HG02938 (cell line): ENCODE measurements at regions not wholly inside any gene's neighbourhood (a gene's known extent, or its start where the extent isn't known, plus 50 kb on each side); places are given as distances from the start of the nearest gene placed in this dataset.

Experiments used
- ATAC-seq: cut with Tn5 transposase; IDR thresholded peaks from one replicate; pipeline ENCODE4 v1.9.1; 2021; ENCODE audit warnings: mild to moderate bottlenecking, moderate library complexity; ENCODE audit not compliant: unreplicated experiment

DNA sequence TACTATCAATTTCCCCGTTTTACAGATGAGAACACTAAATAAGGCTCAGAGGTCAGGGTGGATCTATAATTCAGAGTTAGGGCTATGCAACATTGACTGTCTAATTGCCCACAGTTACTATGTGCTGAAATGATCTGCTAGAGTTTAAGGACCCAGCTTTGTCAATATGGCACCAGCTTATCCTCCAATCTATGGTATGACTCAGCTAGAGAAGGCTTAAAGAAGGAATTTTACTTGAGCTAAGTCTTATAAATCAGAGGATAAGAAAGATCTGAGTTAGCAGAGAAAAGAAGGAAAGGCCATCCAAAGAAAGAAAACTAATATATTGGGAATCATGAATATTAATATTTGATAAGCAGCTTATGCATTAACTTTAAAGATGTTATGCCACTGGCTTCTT is 78.1 kb downstream of the ASB9 start:
- no peak for ATAC-seq

DNA sequence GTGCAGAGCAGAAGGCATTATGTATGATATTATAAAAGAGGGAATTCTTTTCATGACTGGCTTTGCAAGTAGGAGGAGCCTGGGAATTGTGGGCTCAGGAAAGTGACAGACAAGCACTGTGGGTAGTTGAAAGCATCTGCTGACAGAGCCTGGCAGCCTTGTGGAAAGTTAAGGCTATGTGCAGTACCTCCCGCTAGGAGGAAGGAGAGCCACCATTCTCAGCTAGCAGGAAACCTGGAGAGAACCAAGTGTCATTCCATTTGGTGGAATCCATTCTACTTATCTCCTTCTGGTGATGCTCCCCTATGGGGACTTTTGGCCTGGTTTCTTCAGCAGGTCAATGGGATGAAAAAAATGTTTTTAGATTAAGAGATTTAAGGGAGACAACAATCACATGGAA is 81.8 kb downstream of the ASB9 start:
- no peak for ATAC-seq

DNA sequence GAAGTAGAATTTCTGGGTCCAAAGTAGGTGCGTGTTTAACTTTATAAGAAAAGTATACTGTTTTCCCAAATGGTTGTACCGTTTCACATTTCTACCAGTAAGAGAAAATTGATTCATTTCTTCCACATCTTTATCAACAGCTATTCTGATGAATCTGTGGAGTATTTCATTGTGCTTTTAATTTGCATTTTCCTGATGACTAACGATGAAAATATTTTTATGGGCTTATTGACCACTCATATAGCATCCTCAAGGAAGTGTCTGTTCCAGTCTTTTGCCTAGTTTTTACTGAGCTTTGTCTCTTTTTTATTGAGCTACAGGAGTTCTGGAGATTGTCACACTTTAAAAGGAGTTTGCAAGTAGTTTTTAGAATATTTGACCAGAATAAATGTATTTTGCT is 92.6 kb downstream of the ASB9 start:
- no peak for ATAC-seq

DNA sequence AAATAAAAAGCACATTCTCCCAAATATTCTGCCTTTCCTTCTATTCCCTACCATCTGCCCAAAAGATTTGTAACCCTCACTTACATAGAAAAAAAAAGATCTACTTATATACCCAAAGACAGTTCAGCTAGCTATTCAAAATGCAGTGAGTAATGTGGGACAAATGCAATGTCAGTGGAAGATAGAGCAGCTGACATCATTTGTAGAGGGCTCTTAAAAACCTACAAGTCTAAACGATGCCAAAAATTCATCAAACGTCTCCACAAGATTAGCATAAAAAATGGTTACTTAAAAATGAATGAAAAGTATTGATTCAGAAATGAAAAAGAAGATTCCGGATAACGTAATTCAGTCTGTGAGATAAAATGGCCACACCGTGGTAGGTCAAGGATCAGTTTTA is 96.5 kb downstream of the ASB9 start:
- ATAC-seq, result no peak

DNA sequence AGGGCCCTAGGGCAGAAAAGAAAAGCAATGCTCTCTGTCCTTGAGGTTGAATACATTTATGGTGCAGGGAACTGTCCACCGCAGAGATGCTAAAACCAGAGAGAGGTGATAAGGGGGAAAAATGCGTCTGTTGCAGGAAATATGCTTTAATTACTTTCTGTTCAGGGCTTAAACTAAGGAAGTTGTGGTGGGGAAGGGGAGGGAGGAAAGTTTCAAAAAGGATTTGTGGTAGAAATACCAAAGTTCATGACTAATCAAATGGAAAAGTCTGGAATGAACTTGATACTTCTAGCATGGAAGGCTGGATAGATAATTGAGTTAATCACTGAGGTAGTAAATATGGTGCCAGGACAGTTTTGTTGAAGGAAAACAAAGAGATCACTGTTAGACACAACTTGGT is 99.0 kb downstream of the ASB9 start:
- no peak for ATAC-seq

DNA sequence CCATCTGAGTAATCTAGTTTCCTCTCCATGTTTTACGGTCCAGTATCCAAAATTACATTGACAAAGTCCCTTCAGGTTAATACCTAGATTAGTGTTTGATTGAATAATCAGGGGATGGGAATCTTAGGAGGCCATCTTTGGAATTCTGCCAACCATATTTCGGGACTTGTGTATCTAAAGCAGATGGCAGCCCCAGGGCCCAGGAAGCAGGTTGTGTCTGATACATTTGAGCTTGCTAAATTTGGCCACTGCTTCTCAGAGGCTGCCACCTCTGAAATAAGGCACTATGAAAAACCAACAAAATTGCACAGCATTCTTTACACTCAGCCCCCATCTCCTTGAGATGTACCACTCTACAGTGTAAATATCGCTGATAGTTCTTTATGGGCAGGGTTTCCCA is 102.1 kb downstream of the ASB9 start:
- no peak for ATAC-seq

DNA sequence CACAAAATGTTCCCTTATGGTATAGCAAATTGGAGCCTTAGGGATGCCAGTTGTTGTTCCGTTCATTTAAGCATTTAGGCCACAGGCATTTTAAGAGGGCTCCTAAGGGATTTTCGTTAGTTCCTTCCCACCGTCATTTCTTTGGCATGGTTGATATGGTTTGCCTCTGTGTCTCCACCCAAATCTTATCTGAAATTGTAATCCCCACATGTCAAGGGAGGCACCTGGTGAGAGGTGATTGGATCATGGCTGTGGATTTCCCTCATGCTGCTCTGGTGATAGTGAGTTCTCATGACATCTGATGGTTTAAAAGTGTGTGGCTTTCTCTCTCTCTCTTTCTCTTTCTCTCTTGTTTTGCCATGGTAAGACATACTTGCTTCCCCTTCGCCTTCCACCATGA is 104.1 kb downstream of the ASB9 start:
- ATAC-seq, result no peak

DNA sequence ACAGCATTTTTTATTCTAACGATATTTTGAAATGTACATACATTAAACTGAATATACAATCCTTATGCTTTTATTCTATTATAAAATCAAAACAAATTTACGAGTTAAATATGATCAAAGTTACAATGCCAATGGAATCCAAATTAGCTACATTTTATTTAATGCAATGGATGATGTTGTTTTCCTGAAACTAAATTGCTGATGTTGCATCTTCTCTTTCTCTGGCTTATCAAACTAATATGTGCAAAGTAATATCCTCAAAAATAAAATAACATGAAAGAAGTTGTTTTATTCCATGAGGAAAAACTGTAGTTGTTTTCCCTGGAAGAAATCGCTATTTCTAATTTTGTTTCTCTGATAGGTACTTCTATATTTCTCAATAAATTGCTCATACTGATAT is 106.8 kb downstream of the ASB9 start:
- ATAC-seq, result no peak

DNA sequence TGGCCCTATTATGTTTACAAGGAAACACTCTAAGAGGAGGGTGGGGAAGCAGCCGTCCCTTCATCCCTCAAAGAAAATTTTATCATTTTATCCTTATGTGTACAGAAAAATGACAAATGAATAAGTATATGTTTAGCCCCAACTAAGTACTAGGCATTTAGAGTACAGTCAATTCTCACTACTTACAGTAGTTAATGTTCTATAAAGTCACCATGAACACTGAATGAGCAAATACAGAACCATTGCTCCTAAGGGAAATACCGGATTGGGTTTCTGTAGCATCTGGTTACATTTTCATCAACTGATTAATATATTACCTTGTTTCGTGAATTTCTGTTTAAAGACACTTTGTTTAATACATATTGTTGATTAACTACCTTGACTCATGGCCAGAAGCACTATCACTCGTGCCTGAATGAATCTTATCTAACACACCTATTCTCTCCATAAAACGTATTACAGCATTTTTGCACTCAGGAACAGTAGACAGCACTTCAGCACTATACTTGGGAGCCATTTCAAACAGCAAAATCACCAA is 109.3 kb downstream of the ASB9 start:
- ATAC-seq, result peak; percentile 56

DNA sequence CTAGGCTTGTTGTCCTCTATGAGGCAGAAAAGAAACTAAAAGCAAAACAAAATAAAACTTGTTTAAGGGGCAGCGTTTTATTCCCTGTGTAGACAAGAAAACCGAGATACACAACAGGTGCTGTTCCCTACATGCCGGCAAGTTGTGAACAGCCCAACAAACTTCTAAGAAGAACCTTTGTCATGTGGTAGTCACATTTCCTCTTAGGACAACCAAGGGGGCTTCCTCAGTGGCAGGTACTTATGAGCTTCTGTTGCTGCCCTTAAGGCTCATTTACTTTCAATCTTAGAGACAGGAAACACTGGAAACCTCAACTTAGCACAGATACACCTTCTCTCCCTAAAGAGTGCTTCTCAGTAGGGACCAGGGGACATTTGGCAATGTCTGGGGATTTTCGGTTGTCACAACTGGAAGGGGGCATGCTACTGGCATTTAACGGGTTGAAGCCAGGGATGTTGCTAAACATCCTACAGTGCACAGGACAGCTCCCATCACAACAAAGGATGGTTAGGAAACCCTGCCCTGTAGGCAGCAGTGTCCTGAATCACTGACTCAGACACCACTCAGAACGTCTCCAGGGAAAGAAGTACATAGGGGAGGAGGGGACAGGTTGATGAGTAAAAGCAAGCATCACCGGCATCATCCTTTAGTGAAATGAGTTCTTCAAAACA is 111.0 kb downstream of the ASB9 start:
- peak; percentile 71 for ATAC-seq

DNA sequence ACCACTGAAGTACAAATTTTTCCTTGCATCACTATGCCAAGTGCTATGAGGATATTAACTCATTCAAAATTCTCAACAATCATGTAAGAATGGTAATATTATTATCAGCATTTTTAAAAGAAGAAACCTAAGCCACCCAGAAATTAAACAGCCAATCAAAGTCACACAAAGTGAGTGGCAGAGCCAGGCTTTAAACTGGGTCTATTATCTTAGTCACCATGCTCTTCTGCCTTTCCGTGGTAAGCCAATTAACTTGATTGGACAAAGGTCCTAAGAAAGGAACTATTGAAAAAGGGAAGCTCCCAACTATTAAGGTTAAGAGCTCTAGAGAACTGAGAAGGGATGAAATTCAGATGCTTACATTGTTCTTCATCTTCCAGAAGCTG is 111.5 kb downstream of the ASB9 start:
- ATAC-seq, result no peak

DNA sequence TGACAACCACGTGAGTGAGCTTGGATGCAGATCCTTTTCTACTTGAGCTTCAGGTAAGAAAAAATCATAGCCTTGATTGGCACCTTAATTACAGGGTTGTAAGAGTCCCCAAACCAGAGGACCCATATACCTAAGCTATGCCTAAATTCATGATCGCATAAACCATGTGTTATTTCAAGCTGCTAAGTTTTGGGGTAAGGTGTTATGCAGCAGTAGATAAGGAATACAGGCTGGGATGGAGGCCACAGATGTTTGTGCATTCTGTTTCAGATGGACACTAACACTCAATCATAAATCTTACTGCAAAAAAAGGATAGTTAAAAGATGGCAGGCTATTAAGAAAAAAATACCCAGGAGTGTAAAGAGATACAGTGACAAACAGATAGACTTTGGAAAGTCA is 112.3 kb downstream of the ASB9 start:
- no peak for ATAC-seq

DNA sequence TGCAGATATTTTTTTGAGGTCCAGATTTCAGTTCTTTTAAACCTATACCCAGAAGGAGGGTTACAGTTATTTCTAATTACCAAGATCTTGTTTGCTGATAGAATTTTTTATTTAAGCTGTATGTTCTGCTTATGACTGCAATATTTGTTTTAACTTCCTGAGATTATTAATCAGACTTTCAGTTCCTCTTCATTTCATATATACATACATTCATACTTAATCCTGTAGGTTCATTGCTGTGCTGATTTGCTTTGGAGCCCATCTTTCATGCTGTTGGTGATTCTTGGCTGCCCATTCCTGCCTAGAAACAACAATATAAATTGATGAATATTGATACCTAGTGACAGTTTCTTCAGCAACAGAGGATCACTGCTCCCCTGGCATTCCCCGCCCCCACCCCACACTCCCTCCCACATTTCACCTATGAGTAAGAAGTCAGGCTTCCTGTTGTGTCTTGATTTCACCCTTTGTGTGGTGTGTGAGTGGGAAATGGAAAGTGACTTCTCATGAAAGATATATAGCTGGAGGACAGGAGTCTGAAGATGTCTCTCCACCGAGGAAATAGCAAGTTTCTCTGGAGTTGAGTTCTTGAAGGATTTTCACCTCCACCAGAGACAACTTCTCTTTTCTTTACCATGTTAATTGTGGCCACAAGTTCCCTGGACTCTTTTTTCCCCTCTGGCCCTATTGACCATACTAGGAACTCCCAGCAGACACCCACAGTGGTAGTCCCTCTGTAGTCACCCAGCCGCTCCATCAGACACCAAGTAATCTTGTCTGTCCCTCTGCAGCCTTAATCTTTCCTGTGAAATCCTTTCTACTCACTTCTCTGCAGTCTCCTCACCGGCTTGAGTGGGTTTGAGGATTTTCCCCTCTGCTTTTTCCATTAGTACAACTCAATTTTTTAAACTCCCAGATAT is 118.4 kb downstream of the ASB9 start:
- peak; percentile 89 for ATAC-seq

DNA sequence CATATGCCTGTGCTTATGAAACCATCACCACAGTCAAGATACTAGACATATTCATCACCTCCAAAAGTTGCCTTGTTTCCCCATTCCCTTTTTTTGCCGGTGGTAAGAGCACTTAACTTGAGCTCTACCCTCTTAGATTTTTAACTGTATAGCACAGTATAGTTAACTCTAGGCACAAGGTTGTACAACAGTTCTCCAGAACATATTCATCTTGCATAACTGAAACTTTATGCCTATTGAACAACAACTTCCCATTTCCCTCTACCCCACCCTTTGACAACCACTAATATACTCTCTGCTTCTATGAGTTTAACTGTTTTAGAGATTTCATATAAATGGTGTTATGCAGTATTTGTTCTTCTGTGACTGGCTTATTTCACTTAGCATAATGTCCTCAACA is 119.3 kb downstream of the ASB9 start:
- no peak for ATAC-seq

DNA sequence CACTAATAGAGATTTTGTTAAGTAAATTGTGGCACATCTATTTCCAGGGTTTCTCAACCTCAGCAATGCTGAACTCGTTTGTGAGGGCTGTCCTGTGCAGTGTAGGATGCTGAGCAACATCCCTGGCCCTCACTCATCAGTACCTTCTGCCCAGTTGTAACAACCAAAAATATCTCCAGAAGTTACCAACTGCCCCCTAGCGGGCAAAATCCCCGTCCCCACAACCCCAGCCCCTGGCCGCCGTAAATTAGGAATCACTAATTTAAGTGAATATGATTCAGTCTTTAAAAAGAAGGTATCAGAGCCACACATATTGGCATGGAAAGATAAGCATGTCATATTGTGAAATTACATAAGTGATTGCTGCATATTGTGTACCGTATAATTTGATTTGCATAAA is 123.4 kb downstream of the ASB9 start:
- ATAC-seq, result no peak

DNA sequence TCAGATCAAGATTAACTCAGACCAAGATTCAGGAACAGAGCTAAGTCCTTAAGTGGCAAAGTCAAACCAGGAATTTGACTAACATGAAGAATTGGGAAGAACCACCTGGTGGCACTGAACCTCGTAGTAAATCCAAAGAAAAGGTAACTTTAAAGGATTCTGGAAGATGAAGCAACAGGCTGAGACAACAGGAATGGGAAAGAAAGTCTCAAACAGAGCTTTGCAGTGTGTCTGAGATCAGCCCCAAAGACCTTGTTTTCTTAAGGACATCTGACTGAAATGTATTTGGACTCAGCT is 126.1 kb downstream of the ASB9 start:
- no peak for ATAC-seq

DNA sequence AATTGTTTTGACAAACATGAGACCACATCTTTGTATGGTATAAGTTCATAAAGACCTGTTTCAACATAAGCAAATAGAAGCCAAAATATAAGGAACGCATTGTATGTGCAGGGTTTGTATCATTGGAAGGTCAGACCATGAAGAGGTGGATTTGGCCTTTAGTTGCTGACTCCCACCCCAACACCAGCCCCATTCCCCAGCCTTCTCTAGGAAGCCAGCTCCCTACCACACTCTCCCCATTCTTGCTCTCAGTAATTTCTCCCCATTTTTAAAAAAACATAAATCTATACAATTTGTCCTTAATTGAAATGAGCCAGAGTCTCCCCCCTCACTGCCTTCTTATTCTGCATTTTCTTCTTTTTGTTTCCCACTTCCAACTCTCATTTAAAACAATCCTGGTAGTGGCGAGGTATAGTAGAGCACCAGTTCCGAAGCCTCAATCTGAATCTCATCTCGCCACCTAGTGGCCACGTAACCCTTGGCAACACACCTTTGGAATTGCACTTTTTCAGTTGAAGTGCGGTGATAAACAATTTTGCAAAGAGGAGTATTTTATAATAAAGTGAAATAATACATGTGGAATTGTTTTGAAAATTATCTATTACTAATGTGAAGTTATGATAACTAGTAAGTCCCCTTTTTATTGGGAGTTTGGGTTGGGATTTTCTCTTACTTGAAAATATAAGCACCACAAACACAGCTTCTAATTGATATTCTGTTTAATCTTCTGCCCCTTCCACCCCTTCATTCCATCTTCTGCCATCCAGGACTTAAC is 126.6 kb downstream of the ASB9 start:
- no peak for ATAC-seq

DNA sequence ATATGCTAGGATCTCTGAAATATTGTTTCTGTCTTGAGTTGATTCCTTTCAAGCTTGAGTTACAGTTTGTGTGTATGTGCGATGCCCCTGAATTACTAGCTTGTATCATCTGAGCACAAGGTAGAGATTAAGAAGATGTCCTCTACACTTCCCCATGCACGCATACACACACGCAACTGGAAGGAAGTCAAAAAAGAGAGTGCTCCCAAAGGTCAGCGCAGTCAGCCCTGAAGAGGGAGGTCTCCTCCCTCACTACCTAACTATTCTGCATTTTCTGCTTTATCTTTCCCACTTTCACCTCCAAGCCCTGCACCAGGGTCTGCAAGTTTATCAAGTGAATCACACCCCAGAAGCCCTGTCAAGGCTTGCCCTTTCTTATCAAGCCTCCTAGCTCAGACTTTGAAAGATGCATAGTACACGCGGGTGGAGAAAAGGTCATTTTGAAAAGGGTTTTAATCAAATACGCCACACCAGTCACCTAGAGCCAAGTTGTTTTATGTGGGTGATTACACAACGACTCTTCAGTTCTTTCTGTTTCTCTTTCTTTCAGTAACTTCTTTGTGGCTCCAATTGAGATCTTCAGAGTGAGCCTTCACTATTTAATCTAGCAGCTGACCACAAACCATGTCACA is 127.7 kb downstream of the ASB9 start:
- ATAC-seq, result no peak

DNA sequence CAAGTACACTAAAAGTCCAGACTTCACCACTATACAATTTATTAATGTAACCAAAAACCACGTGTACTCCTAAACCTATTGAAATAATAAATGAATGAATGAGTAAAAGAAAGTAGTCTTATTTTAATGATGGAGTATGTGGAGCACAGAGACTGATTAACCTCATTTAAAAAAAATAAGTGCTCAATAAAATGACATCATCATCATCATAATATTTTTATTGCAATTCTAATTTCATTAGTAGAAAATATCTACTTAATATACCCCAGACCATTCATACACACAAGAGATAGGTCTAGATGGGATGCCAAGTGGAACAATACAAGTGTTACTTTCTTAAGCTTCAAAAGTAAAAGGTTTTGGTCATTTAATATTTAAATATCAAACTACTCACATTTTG is 133.1 kb downstream of the ASB9 start:
- ATAC-seq, result no peak

DNA sequence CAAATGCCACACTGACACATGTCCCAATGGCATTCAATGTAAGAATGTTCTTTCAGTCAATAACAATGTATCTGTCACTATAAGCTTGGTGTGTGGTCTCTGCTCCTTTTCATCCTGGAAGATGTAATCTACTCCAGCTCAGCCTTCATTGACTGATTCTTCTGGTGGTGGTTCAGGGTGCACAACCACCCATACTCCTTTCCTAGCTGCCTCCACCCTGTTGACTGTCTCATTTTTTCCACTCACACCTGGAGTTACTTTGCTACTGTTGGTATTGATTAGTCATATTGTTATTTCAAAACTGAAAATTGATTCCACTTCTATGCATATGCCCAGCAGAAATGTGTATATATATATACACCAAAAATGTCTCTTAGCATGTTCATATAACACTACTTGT is 140.5 kb downstream of the ASB9 start:
- ATAC-seq, result no peak

DNA sequence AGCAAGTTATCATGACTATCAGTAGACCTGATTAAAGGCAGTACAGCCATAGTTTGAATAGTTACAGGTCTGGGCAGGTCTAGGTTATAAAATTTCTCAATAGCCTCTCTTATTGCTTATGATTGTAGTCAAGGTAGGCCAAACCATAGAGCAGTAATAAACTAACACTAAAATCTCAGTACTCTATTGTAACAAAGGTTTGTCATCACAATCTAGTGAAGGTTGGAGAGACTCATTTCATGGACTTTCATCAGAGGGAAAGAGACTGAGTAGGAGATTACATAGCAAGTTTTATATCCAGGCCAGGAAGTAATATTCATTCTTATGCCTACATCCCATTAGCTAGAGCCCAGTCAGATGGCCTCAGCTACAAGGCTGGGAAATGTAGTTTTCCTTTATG is 141.0 kb downstream of the ASB9 start:
- no peak for ATAC-seq
